Prostate gland (tissue), 2 donors: ENCODE measurements at regions not wholly inside any gene's neighbourhood (a gene's known extent, or its start where the extent isn't known, plus 50 kb on each side); places are given as distances from the start of the nearest gene placed in this dataset.

Source experiments
- CTCF ChIP-seq, 4 experiments: fragments of 200-600 bp in 2 of 4; fragments of 450-650 bp in 2 of 4; sonication (generic) in 2 of 4; IDR thresholded peaks; 1 replicate in 3 of 4; 2 replicates in 1 of 4; pipeline ENCODE4 v1.5.1; 2016 to 2019; ENCODE audit warnings: antibody characterized with exemption in 4 of 4, mild to moderate bottlenecking in 2 of 4, moderate library complexity in 2 of 4
- POLR2A ChIP-seq: fragments of 450-650 bp; IDR thresholded peaks from one replicate; pipeline ENCODE4 v1.6.1; 2016; ENCODE audit warnings: antibody characterized with exemption, mild to moderate bottlenecking

- no peak for TF ChIP-seq CTCF (IDR thresholded peaks at IDR 0.05)
- TF ChIP-seq POLR2A, result no peak
Measured at GRCh38 chr5:173804579-173804978, 83.6 kb upstream of the CPEB4 start.
